Esophagus squamous epithelium (tissue), 4 donors: ENCODE measurements at regions not wholly inside any gene's neighbourhood (a gene's known extent, or its start where the extent isn't known, plus 50 kb on each side); places are given as distances from the start of the nearest gene placed in this dataset.

Experiments
- CTCF ChIP-seq, 6 experiments: fragments of 450-650 bp in 4 of 6; fragments of 200-600 bp in 2 of 6; sonication (generic) in 2 of 6; IDR thresholded peaks; one replicate each; pipeline ENCODE4 v1.5.1; 2016 to 2019; ENCODE audit warnings: antibody characterized with exemption in 6 of 6, mild to moderate bottlenecking in 4 of 6, moderate library complexity in 4 of 6
- POLR2A ChIP-seq, 4 donors: fragments of 450-650 bp; IDR thresholded peaks; one replicate each; pipeline ENCODE4 v1.6.1; 2017; ENCODE audit warnings: antibody characterized with exemption in 4 of 4, mild to moderate bottlenecking in 4 of 4, moderate library complexity in 3 of 4

GRCh38 chr7:17651341-17651740 is 289.0 kb downstream of the SNX13 start:
- TF ChIP-seq CTCF (IDR thresholded peaks at IDR 0.05) (no peak), POLR2A (IDR thresholded peaks at IDR 0.05) (no peak)
